Adrenal gland (tissue), 9 donors: ENCODE measurements at regions not wholly inside any gene's neighbourhood (a gene's known extent, or its start where the extent isn't known, plus 50 kb on each side); places are given as distances from the start of the nearest gene placed in this dataset.
A peak's percentile ranks its signal among the peaks of the same experiment; 100 is the strongest.

ENCODE experiments used
- DNase-seq, 7 donors: peaks; one replicate each; pipeline ENCODE4 v3.0.0-alpha.2; 2019 to 2020
- H3K27ac ChIP-seq, 5 donors: fragments of 200-600 bp; sonication (generic) in 4 of 5; 1 replicate in 3 of 5; 2 replicates in 2 of 5; pipeline versions ENCODE4 v1.5.1 to v1.8.0; 2016 to 2020; ENCODE audit warnings: mild to moderate bottlenecking in 1 of 5
- H3K27me3 ChIP-seq: fragments of 200-600 bp; 2 replicates; pipeline ENCODE4 v1.8.0; 2021
- H3K36me3 ChIP-seq, 2 donors: fragments of 200-600 bp; replicated peaks in 1 of 2; 1 replicate in 1 of 2; 2 replicates in 1 of 2; pipeline versions ENCODE4 v1.5.1 to v1.8.0; 2018 to 2022
- H3K4me1 ChIP-seq, 2 donors: fragments of 200-600 bp; replicated peaks in 1 of 2; 1 replicate in 1 of 2; 2 replicates in 1 of 2; pipeline versions ENCODE4 v1.5.1 to v1.8.0; 2018 to 2021
- H3K4me3 ChIP-seq, 4 donors: fragments of 200-600 bp; sonication (generic) in 3 of 4; one replicate each; pipeline ENCODE4 v1.5.1; 2016 to 2018
- H3K9me3 ChIP-seq, 3 donors: fragments of 200-600 bp; sonication (generic) in 1 of 3; replicated peaks in 1 of 3; 1 replicate in 2 of 3; 2 replicates in 1 of 3; pipeline versions ENCODE4 v1.5.1 to v1.8.0; 2016 to 2021
- POLR2A ChIP-seq, 2 donors: fragments of 450-650 bp; IDR thresholded peaks; one replicate each; pipeline ENCODE4 v1.6.1; 2017; ENCODE audit warnings: antibody characterized with exemption in 2 of 2, mild to moderate bottlenecking in 2 of 2, moderate library complexity in 1 of 2
- WGBS, 4 donors: extraction: QIAGEN DNeasy Blood & Tissue Kit in 2 of 4; methylation state at CpG; one replicate each; pipeline versions ENCODE4 v1.1.5 to v1.1.7; 2013 to 2017; 5-methylcytosine and 5-hydroxymethylcytosine counted together
- intact Hi-C, 2 donors: fragments of 100-400 bp; cut with DNase I; formaldehyde crosslinking; loops; one replicate each; pipeline versions ENCODE4 v1.14.1 to v1.15.0; 2022 to 2023
- TF ChIP-seq, protein P1 (sequence below), 6 experiments: fragments of 450-650 bp in 4 of 6; fragments of 200-600 bp in 2 of 6; sonication (generic) in 1 of 6; IDR thresholded peaks; 1 replicate in 5 of 6; 2 replicates in 1 of 6; pipeline versions ENCODE4 v1.5.1 to v1.8.0; 2016 to 2021; ENCODE audit warnings: antibody characterized with exemption in 6 of 6, mild to moderate bottlenecking in 2 of 6, moderate library complexity in 1 of 6
- donor health status: healthy with polysubstance abuse.
- donor health status: Bipolar disorder and iron deficiency.
- donor health status: DM: yes; HTN: yes; CAD: no.
- donor health status: DM: no; HTN: no; CAD: no.
- donor health status: DM: no; HTN: no; CAD: no.

DNA sequence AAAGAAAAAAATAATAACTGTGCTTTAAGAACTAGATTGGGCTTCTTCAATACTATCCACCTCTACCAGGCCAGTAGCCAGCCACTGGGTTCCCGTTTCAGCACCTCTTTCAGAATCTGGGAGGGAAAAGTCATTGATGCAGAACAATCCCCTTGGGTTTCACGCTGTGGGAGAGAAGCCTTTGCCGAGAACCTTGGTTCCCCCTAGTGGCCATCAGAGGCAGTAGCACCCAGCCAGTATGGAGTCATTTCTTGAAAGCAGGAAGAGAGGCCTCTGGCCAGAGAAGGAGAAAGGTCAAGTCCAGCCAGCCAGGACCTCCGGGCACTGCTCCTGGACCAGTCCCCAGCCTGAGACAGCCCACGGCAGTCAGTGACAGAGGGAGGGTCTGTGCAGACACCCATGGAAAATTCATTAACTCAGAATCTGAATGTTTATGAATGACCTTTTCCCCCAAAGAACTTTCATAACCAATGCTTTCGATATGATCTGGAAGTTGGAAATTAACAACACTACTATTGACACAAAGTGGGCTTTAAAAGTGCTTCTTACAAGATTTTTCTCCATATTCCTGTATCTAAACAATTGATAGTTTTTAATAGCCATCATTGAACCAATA lies 51.2 kb upstream of the CDH5 start:
- no peaks in the 10 kb centered on the region for H3K27me3 ChIP-seq
- H3K27ac ChIP-seq = peak overlapping the region in 1 of 5 donors; percentile 26
- peak; percentile 58 to 79 (median 66) for DNase-seq
- intact Hi-C loops = loop anchor here in 1 of 2 donors (5.0 kb wide), 1 partner anchor 38 kb away; no protein-coding TSS in a partner anchor
- no peaks in the 10 kb centered on the region for H3K36me3 ChIP-seq
- WGBS, 4 donors = 9 to 16% (median 12%) methylated on average over 6 of the region's 6 CpGs
- no peaks in the 10 kb centered on the region for H3K4me1 ChIP-seq
- no peak overlapping the region for H3K4me3 ChIP-seq
- no peaks in the 10 kb centered on the region for H3K9me3 ChIP-seq
- TF ChIP-seq, protein P1, sequence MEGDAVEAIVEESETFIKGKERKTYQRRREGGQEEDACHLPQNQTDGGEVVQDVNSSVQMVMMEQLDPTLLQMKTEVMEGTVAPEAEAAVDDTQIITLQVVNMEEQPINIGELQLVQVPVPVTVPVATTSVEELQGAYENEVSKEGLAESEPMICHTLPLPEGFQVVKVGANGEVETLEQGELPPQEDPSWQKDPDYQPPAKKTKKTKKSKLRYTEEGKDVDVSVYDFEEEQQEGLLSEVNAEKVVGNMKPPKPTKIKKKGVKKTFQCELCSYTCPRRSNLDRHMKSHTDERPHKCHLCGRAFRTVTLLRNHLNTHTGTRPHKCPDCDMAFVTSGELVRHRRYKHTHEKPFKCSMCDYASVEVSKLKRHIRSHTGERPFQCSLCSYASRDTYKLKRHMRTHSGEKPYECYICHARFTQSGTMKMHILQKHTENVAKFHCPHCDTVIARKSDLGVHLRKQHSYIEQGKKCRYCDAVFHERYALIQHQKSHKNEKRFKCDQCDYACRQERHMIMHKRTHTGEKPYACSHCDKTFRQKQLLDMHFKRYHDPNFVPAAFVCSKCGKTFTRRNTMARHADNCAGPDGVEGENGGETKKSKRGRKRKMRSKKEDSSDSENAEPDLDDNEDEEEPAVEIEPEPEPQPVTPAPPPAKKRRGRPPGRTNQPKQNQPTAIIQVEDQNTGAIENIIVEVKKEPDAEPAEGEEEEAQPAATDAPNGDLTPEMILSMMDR (IDR thresholded peaks at IDR 0.05) = peak; percentile 79 to 98 (median 86)
- TF ChIP-seq POLR2A (IDR thresholded peaks at IDR 0.05) = no peak

- no peaks in the 10 kb centered on the region for H3K9me3 ChIP-seq
- no peak for DNase-seq
- no peak overlapping the region for H3K27ac ChIP-seq
- no peaks in the 10 kb centered on the region for H3K27me3 ChIP-seq
- H3K4me1 ChIP-seq = no peaks in the 10 kb centered on the region
- H3K36me3 ChIP-seq = no peaks in the 10 kb centered on the region
- TF ChIP-seq, protein P1 (IDR thresholded peaks at IDR 0.05) = no peak
- TF ChIP-seq POLR2A (IDR thresholded peaks at IDR 0.05) = no peak
- H3K4me3 ChIP-seq = no peak overlapping the region
- intact Hi-C loops = no loop called here
Observed at GRCh38 chr16:66311306-66311705, 55.2 kb upstream of the CDH5 start.

GRCh38 chr16:66309215-66309807 lies 57.2 kb upstream of the CDH5 start:
- DNase-seq = no peak
- Histone ChIP-seq H3K27ac (no peak overlapping the region), H3K9me3 (no peaks in the 10 kb centered on the region), H3K27me3 (no peaks in the 10 kb centered on the region), H3K36me3 (no peaks in the 10 kb centered on the region), H3K4me1 (no peaks in the 10 kb centered on the region), H3K4me3 (no peak overlapping the region)
- WGBS, 4 donors = 81 to 88% (median 85%) methylated on average over 9 to 15 of the region's 15 CpGs
- no peak for TF ChIP-seq POLR2A (IDR thresholded peaks at IDR 0.05)
- intact Hi-C loops = no loop called here

DNA sequence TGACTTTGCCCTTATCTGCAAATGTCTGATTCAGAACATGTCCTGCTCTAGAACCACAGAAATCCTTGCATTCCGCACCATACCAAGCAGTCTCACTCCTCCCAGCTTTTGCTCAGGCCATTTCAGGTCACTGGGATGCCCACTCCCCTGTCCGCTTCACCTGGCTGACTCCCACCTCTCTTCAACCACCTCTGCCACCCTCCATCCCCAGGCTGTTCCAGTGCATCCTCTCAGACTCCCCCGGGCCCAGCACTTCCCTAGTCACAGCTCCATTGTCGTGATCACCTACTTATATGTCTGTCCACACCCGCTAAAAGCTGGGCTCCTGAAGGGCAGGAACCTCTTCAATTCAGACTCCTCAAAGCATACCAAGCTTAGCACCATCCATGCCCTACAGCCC lies 58.4 kb upstream of the CDH5 start:
- Histone ChIP-seq H3K27ac (no peak overlapping the region), H3K36me3 (no peaks in the 10 kb centered on the region), H3K9me3 (no peaks in the 10 kb centered on the region), H3K4me3 (no peak overlapping the region), H3K27me3 (no peaks in the 10 kb centered on the region), H3K4me1 (no peaks in the 10 kb centered on the region)
- intact Hi-C loops = no loop called here
- DNase-seq = no peak
- TF ChIP-seq, protein P1 (IDR thresholded peaks at IDR 0.05) = no peak
- no peak for TF ChIP-seq POLR2A (IDR thresholded peaks at IDR 0.05)
- 92 to 95% (median 95%) methylated on average over 5 of the region's 5 CpGs for WGBS, 4 donors
